H9 (cell line): ENCODE measurements at regions not wholly inside any gene's neighbourhood (a gene's known extent, or its start where the extent isn't known, plus 50 kb on each side); places are given as distances from the start of the nearest gene placed in this dataset.

Experiments
- DNase-seq: peaks from one replicate; pipeline ENCODE4 v3.0.0-alpha.2; 2017
- H2AFZ ChIP-seq: one replicate; pipeline ENCODE4 v1.6.1; 2013; ENCODE audit warnings: mild to moderate bottlenecking, low read length, control low read depth, moderate library complexity
- H2AK5ac ChIP-seq: 2 replicates; pipeline ENCODE4 v1.6.1; 2013; ENCODE audit warnings: low read length, control low read depth, mixed read lengths; ENCODE audit not compliant: insufficient read length
- H2BK120ac ChIP-seq: one replicate; pipeline ENCODE4 v1.6.1; 2013; ENCODE audit warnings: low read depth, mild to moderate bottlenecking, low read length, control low read depth, inconsistent platforms; ENCODE audit not compliant: poor library complexity, severe bottlenecking
- H2BK12ac ChIP-seq: 2 replicates; pipeline ENCODE4 v1.6.1; 2013; ENCODE audit warnings: low read length, control low read depth, mixed read lengths, low read depth; ENCODE audit not compliant: insufficient read length
- H2BK15ac ChIP-seq: 2 replicates; pipeline ENCODE4 v1.6.1; 2013; ENCODE audit warnings: low read depth, low read length, control low read depth
- H2BK20ac ChIP-seq: one replicate; pipeline ENCODE4 v1.6.1; 2013; ENCODE audit warnings: low read depth, mild to moderate bottlenecking, low read length, control low read depth, inconsistent platforms; ENCODE audit not compliant: poor library complexity, severe bottlenecking
- H2BK5ac ChIP-seq: 2 replicates; pipeline ENCODE4 v1.6.1; 2013; ENCODE audit warnings: low read length, control low read depth, mixed read lengths; ENCODE audit not compliant: insufficient read length
- H3K14ac ChIP-seq: 2 replicates; pipeline ENCODE4 v1.6.1; 2013; ENCODE audit warnings: low read length, control low read depth; ENCODE audit not compliant: insufficient read depth
- H3K18ac ChIP-seq: 2 replicates; pipeline ENCODE4 v1.6.1; 2013; ENCODE audit warnings: low read depth, mild to moderate bottlenecking, mixed read lengths, low read length, control low read depth; ENCODE audit not compliant: insufficient read length
- H3K23ac ChIP-seq: 2 replicates; pipeline ENCODE4 v1.6.1; 2013; ENCODE audit warnings: low read length, control low read depth, mixed read lengths, low read depth; ENCODE audit not compliant: insufficient read length
- H3K23me2 ChIP-seq: 2 replicates; pipeline ENCODE4 v1.6.1; 2013; ENCODE audit warnings: low read depth, mild to moderate bottlenecking, mixed read lengths, low read length, control low read depth; ENCODE audit not compliant: insufficient read length, poor library complexity, severe bottlenecking
- H3K27ac ChIP-seq: 2 replicates; pipeline ENCODE4 v1.5.1; 2013; ENCODE audit warnings: low read length, control low read depth, mixed read lengths, low read depth; ENCODE audit not compliant: insufficient read length
- H3K27me3 ChIP-seq: 2 replicates; pipeline ENCODE4 v1.6.1; 2013; ENCODE audit warnings: low read length, control low read depth, inconsistent platforms; ENCODE audit not compliant: insufficient read depth
- H3K4ac ChIP-seq: 2 replicates; pipeline ENCODE4 v1.6.1; 2013; ENCODE audit warnings: low read depth, mild to moderate bottlenecking, control low read depth, inconsistent platforms, low read length, moderate library complexity
- H3K4me1 ChIP-seq: 2 replicates; pipeline ENCODE4 v1.6.1; 2013; ENCODE audit warnings: low read length, control low read depth, inconsistent platforms; ENCODE audit not compliant: insufficient read depth
- H3K4me2 ChIP-seq: 2 replicates; pipeline ENCODE4 v1.6.1; 2013; ENCODE audit warnings: low read length, control low read depth, mixed read lengths; ENCODE audit not compliant: insufficient read length, insufficient read depth
- H3K56ac ChIP-seq: 2 replicates; pipeline ENCODE4 v1.6.1; 2013; ENCODE audit warnings: low read depth, mild to moderate bottlenecking, mixed read lengths, low read length, control low read depth; ENCODE audit not compliant: insufficient read length
- H3K79me1 ChIP-seq: 2 replicates; pipeline ENCODE4 v1.6.1; 2013; ENCODE audit warnings: low read depth, mild to moderate bottlenecking, moderate library complexity, low read length, control low read depth, inconsistent platforms; ENCODE audit not compliant: insufficient read depth, poor library complexity, severe bottlenecking
- H3K79me2 ChIP-seq: 2 replicates; pipeline ENCODE4 v1.6.1; 2013; ENCODE audit warnings: low read length, control low read depth, inconsistent platforms; ENCODE audit not compliant: insufficient read depth
- H3K9ac ChIP-seq: 2 replicates; pipeline ENCODE4 v1.6.1; 2013; ENCODE audit warnings: low read length, control low read depth, mixed read lengths; ENCODE audit not compliant: insufficient read length; ENCODE audit errors: extremely low read depth
- H3K9me3 ChIP-seq: one replicate; pipeline ENCODE4 v1.6.1; 2013; ENCODE audit warnings: low read depth, low read length, inconsistent platforms; ENCODE audit not compliant: control insufficient read depth
- H3T11ph ChIP-seq: one replicate; pipeline ENCODE4 v1.6.1; 2013; ENCODE audit warnings: mild to moderate bottlenecking, low read length, control low read depth, inconsistent platforms
- H4K20me1 ChIP-seq: one replicate; pipeline ENCODE4 v1.6.1; 2013; ENCODE audit not compliant: control insufficient read depth, insufficient read length, insufficient read depth
- H4K5ac ChIP-seq: 2 replicates; pipeline ENCODE4 v1.6.1; 2013; ENCODE audit warnings: low read depth, mild to moderate bottlenecking, mixed read lengths, low read length, control low read depth; ENCODE audit not compliant: insufficient read length
- H4K8ac ChIP-seq: replicated peaks from 2 replicates; pipeline ENCODE4 v1.6.1; 2013; ENCODE audit warnings: low read length, control low read depth, mixed read lengths, low read depth; ENCODE audit not compliant: insufficient read length
- H4K91ac ChIP-seq: 2 replicates; pipeline ENCODE4 v1.6.1; 2013; ENCODE audit warnings: low read depth, mild to moderate bottlenecking, moderate library complexity, mixed read lengths, low read length, control low read depth; ENCODE audit not compliant: insufficient read length
- H3K27ac Mint-ChIP-seq, 3 experiments: 2 replicates in 2 of 3; 3 replicates in 1 of 3; pipeline ENCODE4 v1.8.0; 2020 to 2021; ENCODE audit warnings: mixed read lengths in 3 of 3, mild to moderate bottlenecking in 1 of 3, moderate library complexity in 1 of 3
- H3K27me3 Mint-ChIP-seq: 2 replicates; pipeline ENCODE4 v1.8.0; 2021; ENCODE audit warnings: low read depth, mild to moderate bottlenecking, moderate library complexity, mixed read lengths
- H3K36me3 Mint-ChIP-seq, 3 experiments: 2 replicates in 2 of 3; 3 replicates in 1 of 3; pipeline ENCODE4 v1.8.0; 2020 to 2021; ENCODE audit warnings: low read depth in 3 of 3, mixed read lengths in 3 of 3; ENCODE audit not compliant: insufficient read depth in 1 of 3
- H3K4me1 Mint-ChIP-seq, 2 experiments: 2 replicates each; pipeline ENCODE4 v1.8.0; 2020; ENCODE audit warnings: mixed read lengths in 2 of 2
- H3K4me3 Mint-ChIP-seq, 2 experiments: 2 replicates in 1 of 2; 3 replicates in 1 of 2; pipeline ENCODE4 v1.8.0; 2020 to 2021; ENCODE audit warnings: mild to moderate bottlenecking in 2 of 2, mixed read lengths in 2 of 2, moderate library complexity in 1 of 2
- H3K9me3 Mint-ChIP-seq, 2 experiments: 2 replicates in 1 of 2; 3 replicates in 1 of 2; pipeline ENCODE4 v1.8.0; 2020; ENCODE audit warnings: mild to moderate bottlenecking in 2 of 2, mixed read lengths in 2 of 2, moderate library complexity in 1 of 2
- CTCF ChIP-seq: fragments of 200-600 bp; sonication (generic); conservative IDR thresholded peaks from 3 replicates; pipeline ENCODE4 v1.8.0; 2021; ENCODE audit warnings: antibody characterized with exemption, mild to moderate bottlenecking
- WGBS: extraction: QIAGEN DNeasy Blood & Tissue Kit; methylation state at CpG from one replicate; pipeline ENCODE4 v1.1.7; 2013; ENCODE audit warnings: missing lambda C conversion rate, low lambda C conversion rate, mixed read lengths; ENCODE audit not compliant: insufficient read length; ENCODE audit errors: extremely low coverage; 5-methylcytosine and 5-hydroxymethylcytosine counted together

DNA sequence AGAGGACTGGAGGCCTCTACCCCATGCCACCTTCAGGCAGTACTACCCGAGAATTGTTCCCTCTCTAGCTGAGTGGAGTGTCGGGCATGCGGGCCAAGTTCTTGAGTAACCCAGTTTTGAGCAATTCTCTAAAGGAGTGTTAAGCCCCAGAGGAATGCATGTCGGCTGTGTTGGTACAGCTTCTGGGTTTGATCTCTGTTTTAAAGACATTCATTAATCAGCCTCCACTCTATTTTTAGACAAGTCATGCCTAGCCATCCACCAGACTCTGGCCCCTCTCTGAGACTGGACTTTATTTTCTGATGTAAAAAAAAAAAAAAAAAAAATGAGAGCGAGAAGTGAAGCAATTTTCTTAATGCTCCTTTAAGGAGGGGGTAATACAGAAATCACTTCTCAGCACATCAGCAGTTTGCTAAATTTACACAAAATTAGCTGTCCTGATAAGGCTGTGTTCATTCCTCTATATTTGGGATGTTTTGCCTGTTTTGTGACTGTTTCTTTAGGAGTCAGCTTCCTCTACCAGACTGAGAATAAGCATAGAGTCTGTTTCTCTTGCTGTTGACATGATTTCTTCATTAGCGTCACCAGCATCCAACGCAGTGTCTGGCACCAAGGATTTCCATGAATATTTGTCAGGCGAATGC lies 88.7 kb downstream of the AXIN2 start:
- Histone ChIP-seq H2BK12ac (no peak overlapping the region), H4K20me1 (no peaks in the 10 kb centered on the region), H4K91ac (no peak overlapping the region), H3K4me2 (no peak overlapping the region), H3T11ph (no peak overlapping the region), H3K79me2 (no peaks in the 10 kb centered on the region), H2AK5ac (no peak overlapping the region), H4K5ac (no peak overlapping the region), H2BK20ac (no peak overlapping the region), H3K18ac (no peak overlapping the region), H3K79me1 (no peaks in the 10 kb centered on the region), H2BK120ac (no peak overlapping the region), H2BK15ac (no peak overlapping the region), H3K27ac (no peak overlapping the region), H3K23me2 (no peaks in the 10 kb centered on the region), H2BK5ac (no peak overlapping the region), H3K9me3 (no peaks in the 10 kb centered on the region), H3K14ac (no peak overlapping the region), H3K4me1 (no peaks in the 10 kb centered on the region), H3K9ac (no peak overlapping the region), H3K4ac (no peak overlapping the region), H3K27me3 (no peaks in the 10 kb centered on the region), H4K8ac (no peak overlapping the region), H3K56ac (no peak overlapping the region), H2AFZ (no peak overlapping the region), H3K23ac (no peak overlapping the region)
- H3K27me3 Mint-ChIP-seq: peaks cover 10% of the 10 kb centered on the region
- H3K4me1 Mint-ChIP-seq: peaks cover 4 to 5% of the 10 kb centered on the region in 2 experiments; a peak in 3 of 4 replicates
- no peak overlapping the region for H3K4me3 Mint-ChIP-seq
- WGBS: no CpG with 5 or more reads among the region's 8 CpGs
- no peak for DNase-seq
- no peaks in the 10 kb centered on the region for H3K36me3 Mint-ChIP-seq
- H3K9me3 Mint-ChIP-seq: peaks cover 0 to 4% of the 10 kb centered on the region in 2 experiments; a peak in 3 of 5 replicates
- no peak overlapping the region for H3K27ac Mint-ChIP-seq
- TF ChIP-seq CTCF: no peak
